RWPE1 (cell line): ENCODE measurements at regions not wholly inside any gene's neighbourhood (a gene's known extent, or its start where the extent isn't known, plus 50 kb on each side); places are given as distances from the start of the nearest gene placed in this dataset.

Experiments
- CTCF ChIA-PET: fragments of 350-600 bp; sonication (Branson Sonifier 250); formaldehyde crosslinking; extraction: SDS; loops from one replicate; lab custom pipeline; 2021; lab: Yijun Ruan, JAX
- POLR2A ChIA-PET: fragments of 400-600 bp; formaldehyde crosslinking; extraction: SDS; loops from one replicate; lab custom pipeline; 2020; ENCODE audit warnings: antibody characterized with exemption; ENCODE audit not compliant: low non-redundant PET; lab: Yijun Ruan, JAX
- DNase-seq: peaks from one replicate; pipeline ENCODE4 v3.0.0; 2012; ENCODE audit warnings: low spot score
- H3K27ac ChIP-seq: fragments of 450-650 bp; 2 replicates; pipeline ENCODE4 v1.5.1; 2017
- TF ChIP-seq, protein P1 (sequence below): fragments of 450-650 bp; conservative IDR thresholded peaks from 2 replicates; pipeline ENCODE4 v1.5.1; 2017; ENCODE audit warnings: low read depth, mild to moderate bottlenecking

DNA sequence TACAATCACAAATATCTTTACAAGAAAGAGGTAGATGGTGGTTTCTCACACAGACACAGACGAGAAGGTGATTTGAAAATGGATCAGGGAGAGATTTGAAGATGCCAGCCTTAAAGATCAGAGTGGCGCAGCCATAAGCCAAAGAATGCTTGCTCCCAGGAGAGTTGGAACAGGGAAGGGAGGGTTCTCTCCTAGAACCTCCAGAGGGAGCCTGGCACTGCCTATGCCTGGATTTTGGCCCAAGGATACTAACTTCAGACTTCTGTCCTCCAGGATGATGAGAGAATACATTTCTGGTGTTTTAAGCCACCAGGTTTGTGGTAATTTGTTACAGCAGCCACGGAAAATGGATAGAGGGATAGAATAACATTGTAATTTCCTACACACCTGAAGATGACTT lies 279.1 kb downstream of the FAM43A start:
- TF ChIP-seq, protein P1, sequence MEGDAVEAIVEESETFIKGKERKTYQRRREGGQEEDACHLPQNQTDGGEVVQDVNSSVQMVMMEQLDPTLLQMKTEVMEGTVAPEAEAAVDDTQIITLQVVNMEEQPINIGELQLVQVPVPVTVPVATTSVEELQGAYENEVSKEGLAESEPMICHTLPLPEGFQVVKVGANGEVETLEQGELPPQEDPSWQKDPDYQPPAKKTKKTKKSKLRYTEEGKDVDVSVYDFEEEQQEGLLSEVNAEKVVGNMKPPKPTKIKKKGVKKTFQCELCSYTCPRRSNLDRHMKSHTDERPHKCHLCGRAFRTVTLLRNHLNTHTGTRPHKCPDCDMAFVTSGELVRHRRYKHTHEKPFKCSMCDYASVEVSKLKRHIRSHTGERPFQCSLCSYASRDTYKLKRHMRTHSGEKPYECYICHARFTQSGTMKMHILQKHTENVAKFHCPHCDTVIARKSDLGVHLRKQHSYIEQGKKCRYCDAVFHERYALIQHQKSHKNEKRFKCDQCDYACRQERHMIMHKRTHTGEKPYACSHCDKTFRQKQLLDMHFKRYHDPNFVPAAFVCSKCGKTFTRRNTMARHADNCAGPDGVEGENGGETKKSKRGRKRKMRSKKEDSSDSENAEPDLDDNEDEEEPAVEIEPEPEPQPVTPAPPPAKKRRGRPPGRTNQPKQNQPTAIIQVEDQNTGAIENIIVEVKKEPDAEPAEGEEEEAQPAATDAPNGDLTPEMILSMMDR, result no peak
- CTCF ChIA-PET, result no interaction called here
- POLR2A ChIA-PET, result no interaction called here
- no peak overlapping the region for H3K27ac ChIP-seq
- DNase-seq, result no peak

DNA sequence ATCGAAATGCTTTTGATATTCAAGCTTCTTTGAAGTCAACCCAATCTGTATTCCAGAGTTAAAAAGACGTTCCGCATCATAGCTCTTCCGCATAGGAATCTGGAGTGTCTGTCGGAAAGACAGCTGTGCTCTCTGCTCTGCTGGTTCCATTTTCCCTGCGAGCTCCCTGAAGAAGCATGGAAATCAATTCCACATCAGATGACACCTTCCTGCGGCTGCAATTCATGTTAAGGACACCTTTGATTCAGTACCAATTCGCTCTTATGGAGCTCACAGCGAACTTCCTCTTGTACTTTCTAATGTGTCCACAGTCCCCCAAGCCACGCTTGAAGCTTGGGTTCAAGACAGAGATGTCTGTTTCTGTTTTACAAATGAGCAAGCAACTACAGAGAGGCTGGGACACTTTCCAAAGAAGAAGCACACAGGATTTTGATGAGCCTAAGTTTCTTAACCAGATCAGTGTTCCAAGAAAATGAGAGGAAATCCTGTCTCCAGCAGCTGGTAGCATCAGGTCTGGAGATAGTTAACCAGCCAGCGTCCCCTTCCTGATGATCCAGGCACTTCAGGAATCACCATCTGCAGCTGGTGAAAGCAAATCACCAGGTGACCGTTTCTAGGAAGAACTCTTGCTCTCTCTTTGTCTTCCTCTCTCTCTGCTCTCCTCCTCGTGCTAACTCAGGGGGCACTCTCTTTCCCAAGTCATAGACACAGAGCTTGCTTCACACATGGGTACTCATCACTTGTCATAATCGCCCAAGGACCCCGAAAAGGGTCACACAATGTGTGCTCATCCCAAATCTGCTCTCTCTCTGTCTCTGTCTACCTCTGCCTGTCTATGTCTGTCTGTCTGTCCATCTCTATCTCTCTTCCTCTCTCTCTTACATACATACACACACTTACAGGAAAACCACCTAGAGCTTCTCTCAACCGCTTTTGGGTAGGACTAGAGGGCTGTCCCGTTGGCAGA lies 281.8 kb downstream of the FAM43A start:
- ChIA-PET POLR2A (no interaction called here), CTCF (no interaction called here)
- TF ChIP-seq, protein P1, result no peak
- DNase-seq, result no peak
- H3K27ac ChIP-seq, result no peak overlapping the region

DNA sequence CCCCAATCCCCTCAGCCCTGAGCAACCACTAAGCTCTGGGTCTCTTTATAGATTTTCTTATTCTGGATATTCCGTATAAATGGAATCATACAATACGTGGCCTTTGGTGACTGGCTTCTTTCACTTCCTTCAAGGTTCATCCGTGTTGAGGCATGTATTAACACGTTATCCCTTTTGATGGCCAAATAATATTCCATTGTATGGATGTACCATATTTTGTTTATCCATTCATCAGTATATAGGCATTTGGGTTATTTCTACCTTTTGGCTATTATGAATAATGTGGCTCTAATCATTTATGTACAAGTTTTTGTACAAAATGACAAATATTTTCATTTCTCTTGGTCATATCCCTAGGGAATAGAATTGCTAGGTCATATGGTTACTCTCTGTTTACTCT lies 284.4 kb downstream of the FAM43A start:
- ChIA-PET POLR2A (no interaction called here), CTCF (interaction anchor here (0.7 kb wide), 1 partner anchor 37 kb away, joined by 3 read pairs; no protein-coding TSS in a partner anchor)
- no peak overlapping the region for H3K27ac ChIP-seq
- TF ChIP-seq, protein P1, result no peak
- no peak for DNase-seq

DNA sequence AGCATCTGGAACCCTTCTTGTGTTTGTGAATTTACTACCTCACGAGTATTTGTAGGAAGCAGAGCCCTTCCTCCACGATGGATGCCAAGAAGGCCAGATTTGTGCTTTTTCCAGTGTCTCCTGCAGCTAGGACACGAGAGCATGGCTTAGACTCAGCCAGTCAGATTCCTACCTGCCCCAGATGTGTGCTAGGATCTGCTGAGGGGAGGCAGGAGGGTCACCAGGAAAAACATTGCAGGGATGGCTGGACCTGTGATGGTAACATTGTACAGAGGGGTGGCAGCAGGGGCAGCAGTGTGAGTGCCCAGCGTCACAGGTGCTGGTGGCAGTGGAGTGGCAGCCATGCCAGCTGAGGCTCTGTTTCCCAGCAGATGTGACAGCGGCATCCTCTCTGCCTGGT lies 285.3 kb downstream of the FAM43A start:
- no peak overlapping the region for H3K27ac ChIP-seq
- no peak for DNase-seq
- POLR2A ChIA-PET, result no interaction called here
- TF ChIP-seq, protein P1, result no peak
- CTCF ChIA-PET, result interaction anchor here (0.6 kb wide), 1 partner anchor 43 kb away, joined by 3 read pairs; no protein-coding TSS in a partner anchor

DNA sequence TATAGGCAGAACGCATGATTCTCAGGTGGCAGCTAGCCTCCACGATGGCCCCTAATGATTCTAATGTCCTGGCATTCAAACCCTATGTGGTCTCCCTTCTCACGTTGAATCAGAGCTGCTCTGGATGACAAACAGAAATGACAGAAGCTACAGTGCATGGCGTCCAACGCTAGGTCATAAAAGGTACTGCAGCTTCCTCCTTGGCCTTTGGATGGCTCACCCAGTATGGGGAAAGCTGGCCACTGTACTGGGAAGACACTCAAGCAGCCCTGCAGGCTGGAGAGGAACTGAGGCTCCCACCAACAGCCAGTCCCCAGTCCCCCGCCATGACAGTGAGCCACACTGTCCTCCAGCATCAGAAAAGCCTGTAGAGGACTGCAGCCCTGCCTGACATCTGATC lies 286.3 kb downstream of the FAM43A start:
- ChIA-PET CTCF (interaction anchor here (0.6 kb wide), 1 partner anchor 347 kb away, joined by 3 read pairs; no protein-coding TSS in a partner anchor), POLR2A (no interaction called here)
- DNase-seq, result no peak

DNA sequence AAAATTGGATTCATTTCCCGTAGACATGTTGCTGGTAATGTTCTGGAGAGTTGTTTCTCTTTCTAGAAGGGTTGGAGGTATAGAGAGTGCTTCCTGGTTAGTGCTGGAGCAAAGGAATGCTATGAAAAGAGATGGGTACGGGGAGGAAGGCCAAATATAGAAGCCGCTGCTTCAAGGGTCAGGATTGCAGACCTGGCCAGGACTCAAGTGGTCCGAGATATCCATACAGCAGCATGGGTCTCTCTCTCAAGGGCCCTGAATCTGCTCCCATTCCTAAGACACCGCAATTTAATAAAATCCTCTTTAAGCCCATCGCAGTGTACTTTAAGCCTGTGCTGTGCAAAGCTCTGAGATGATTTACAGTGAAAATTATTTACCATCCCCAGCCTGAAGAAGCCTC lies 287.0 kb downstream of the FAM43A start:
- TF ChIP-seq, protein P1, result no peak
- ChIA-PET CTCF (no interaction called here), POLR2A (no interaction called here)
- H3K27ac ChIP-seq, result no peak overlapping the region
- no peak for DNase-seq

More for the DNA sequence above, 286.3 kb downstream of the FAM43A start:
- TF ChIP-seq, protein P1, result no peak
- H3K27ac ChIP-seq, result no peak overlapping the region
